GM15510 (cell line): ENCODE measurements at regions not wholly inside any gene's neighbourhood (a gene's known extent, or its start where the extent isn't known, plus 50 kb on each side); places are given as distances from the start of the nearest gene placed in this dataset.

Source experiments
- POLR2A ChIP-seq: IDR thresholded peaks from 3 replicates; pipeline ENCODE4 v1.6.1; 2011; ENCODE audit warnings: borderline replicate concordance; ENCODE audit not compliant: insufficient read length; ENCODE audit errors: extremely low read depth

DNA sequence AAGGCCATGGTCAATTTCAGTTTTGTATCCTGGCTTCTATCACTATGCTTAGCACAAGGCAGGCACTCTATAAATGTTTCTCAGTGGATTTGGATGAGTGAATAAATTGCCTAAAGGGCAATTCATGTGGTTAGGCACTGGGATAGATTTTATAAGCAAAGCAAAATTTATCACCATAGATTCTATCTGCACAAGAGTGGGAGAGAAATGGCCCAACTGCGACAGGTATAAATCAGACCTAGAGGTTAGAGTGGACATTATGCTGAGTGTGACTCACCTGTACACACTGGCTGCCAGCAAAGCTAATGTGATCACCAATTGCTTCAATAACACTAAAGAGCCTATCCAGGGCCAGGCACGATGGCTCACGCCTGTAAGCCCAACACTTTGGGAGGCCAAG, 514.0 kb downstream of the BUD13 start:
- no peak for TF ChIP-seq POLR2A

DNA sequence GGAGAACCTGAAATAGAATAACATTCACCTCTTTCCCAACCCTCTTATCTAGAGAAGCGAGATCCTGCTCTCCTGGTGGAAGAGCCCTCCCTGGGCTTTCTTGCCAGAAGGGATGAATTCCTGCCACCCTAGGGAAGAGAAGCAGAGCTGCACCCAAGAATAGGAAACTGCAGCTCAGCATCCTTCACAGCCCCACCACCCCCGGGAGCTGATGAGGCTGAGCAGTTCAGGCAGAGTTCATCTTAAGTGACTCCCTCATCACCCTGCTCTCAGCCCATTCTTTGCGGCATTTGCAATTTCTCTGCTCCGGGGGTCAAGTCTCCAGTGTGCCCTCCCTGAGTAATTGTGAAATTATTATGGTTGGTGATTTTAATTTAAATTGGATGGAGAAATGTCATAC, 514.9 kb downstream of the BUD13 start:
- no peak for TF ChIP-seq POLR2A

DNA sequence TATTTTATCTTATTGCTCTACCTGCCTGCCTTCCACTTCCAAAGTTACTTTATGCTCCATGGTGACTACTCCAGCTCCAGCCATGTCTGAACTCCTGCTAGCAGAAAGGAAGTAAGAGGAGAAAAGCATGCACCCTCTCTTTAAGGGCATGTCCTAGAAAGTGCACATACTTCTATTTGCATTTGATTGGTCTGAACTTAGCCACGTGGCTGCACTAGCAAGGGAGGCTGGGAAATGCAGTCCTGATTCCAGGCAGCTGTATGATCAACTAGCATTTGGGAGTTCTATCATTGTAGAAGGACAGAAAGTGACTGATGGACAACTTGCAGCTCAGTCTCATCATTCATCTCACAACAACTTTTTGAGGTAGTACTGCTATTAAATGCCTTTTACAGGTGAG, 515.7 kb downstream of the BUD13 start:
- TF ChIP-seq POLR2A = no peak

DNA sequence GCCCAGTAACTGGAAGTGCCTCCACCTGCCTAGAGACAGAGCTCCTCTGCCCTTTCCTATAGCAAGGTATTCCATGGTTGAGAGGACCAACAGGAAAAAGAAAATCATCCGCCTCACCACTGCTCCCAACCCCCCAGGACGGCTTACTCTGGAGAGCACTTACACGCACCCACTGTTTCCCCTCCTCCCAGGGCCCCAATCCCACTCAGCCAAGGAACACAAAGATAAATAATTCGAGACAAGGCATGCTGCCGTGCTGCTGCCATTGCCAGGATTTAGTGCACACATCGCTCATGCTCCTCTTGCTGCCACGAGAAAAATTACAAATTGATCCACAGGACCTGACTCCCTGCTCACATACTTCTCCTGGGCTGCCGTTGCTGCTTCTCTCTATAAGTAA, 516.6 kb downstream of the BUD13 start:
- no peak for TF ChIP-seq POLR2A

DNA sequence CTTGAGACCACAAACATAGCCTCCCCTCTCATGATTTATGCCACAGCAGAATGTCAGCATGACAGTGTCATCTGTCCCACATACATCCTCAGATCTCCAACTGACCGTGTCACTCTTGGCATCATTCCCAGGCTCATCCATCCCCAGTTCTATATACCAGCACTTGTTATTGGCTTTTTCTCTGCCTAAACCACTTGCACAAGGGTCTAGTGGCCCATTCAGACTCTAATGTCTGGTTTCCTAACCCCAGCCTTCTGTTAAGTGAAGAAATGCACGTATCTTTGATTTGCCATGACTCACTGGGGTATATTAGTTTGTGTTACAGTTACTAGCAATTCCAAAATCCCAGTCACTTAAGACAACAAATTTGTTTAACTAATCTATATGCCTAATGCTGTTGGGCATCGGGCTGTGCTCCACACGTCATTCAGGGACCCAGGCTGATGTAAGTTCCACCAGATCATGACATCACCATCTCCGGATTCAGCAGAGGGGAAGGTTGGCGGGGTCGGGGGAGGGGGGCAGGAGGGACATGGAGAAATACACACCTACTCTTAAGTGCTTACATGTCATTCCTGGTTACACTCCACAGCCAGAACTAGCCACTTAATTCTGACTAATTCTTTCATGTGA, 517.4 kb downstream of the BUD13 start:
- no peak for TF ChIP-seq POLR2A

DNA sequence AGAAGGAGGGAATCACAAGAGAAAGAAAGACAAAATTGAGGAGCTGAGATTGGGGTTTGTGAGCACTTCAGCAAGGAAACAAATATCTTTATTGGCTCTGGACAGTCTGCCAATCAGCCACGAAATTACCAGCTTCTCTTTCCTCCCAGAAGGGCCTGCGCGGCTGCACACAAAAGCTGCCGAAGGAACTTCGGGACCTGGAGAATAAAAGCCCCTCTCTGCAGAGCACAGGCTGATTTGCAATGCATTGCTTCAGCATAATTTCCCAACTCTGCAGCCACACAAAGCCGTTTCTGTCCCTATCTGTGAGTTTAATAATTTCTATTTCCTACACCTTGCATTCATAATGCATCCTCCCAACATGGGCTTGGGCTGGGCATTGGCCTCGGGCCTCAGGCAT, 522.6 kb downstream of the BUD13 start:
- no peak for TF ChIP-seq POLR2A

DNA sequence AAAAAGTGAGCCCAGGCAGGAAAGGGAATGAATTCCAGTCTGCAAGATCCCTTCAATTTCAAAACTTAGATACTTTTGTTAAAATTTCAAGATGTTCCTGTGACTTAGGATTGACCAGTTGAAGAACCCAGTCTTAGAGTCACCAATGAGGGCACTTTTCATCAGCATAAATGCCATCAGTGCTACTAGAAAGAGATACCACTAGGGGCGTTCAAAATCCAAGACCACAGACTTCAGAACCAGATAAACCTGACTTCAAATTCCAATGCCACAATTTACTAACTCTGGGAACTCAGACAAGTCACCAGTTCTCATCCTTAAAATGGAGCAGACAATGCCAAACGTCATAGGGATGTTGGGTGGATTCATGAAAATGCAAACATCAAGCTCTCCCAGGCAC, 523.2 kb downstream of the BUD13 start:
- no peak for TF ChIP-seq POLR2A

DNA sequence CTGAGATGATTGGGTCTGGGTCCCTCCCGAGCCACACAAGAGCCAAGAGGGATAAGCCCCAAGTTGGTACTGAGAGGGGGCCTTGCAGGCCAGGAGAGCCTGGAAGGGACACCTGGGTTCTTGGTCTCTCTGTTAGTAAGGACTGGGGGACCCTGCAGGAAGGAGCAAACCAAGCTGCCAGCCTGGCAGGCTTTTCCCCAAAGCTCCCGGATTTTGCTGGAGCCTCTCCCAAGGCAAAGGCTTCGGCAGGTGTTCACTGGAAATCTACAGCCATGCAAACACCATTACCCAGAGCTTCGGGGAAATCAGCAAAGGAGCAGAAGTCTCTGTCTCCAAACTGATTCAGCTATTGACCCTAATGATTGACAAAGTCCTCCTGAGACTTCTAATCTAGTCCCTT, 527.9 kb downstream of the BUD13 start:
- TF ChIP-seq POLR2A = no peak

DNA sequence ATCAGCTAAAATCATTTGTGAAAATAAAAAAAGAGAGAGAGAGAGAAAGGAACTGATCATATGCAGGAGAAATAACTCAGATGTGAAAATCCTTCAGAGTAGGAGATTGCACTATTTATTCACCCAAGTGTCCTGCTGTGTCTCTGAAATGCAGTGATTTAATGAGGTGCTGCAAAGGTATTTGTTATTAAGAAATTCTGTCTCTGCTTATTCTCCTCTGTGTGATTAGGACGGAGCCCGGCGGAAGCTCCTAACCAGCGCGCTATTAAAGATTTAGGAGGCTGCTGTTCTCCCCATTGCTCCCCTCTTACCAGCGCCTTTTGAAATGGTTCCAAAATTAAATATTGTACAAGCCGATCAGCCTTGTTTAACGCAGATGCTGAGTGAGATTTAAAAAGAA, 528.3 kb downstream of the BUD13 start:
- TF ChIP-seq POLR2A = no peak

DNA sequence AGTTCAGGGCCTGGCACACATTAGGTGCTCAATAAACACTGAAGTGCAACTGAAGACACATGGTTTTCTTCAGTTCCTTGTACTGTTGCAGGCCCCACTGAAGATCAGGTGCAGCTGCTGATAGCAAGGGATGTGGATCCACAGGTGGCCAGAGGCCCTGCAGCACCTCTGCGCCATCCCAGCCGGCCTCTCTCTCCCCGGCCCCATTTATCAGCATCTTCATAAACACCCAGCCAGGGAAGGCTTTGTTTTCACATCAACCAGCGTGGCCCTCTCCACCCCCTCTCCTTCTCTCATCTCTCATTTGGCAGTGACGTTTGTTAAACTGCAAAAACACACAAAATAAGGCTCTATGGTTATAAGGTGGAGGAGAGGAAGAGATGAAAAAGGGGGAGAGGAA, 528.8 kb downstream of the BUD13 start:
- TF ChIP-seq POLR2A = no peak

DNA sequence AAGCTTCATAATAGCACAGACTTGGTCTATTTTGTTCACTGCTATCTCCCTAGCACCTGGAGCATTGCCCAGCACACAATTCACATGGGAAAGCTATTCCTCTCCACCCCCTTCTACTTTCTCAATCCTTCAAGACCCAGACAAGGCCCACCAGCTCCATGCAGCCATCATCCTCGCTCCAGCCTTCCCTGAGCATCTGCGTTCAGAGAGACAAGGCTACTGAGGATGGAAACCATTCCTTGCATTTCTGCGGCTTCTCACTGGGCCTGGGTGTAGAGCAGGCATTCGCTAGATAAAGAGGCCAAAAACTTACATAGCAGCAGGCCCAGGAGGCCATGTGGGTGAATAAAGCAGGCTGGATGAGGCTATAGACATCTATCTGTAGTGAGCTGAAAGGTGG, 530.8 kb downstream of the BUD13 start:
- TF ChIP-seq POLR2A = no peak

DNA sequence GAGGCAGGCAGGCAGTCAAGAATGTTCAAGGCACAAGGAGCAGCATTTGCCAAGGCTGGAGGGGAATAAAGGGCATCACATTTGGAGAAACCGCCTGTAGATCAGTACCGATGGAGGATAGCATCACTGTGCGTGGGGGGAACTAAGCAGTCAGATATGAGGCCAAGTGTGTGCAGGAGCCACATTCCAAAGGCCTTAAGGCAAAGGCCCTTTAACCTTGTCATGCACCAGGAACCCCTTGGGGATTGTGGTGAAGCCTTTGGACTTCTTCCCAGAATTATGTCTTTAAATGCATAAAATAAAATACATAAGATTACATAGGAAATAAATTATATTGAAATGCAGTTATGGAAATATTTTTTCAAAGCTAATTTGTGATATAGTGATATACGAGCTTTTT, 532.1 kb downstream of the BUD13 start:
- TF ChIP-seq POLR2A = no peak

DNA sequence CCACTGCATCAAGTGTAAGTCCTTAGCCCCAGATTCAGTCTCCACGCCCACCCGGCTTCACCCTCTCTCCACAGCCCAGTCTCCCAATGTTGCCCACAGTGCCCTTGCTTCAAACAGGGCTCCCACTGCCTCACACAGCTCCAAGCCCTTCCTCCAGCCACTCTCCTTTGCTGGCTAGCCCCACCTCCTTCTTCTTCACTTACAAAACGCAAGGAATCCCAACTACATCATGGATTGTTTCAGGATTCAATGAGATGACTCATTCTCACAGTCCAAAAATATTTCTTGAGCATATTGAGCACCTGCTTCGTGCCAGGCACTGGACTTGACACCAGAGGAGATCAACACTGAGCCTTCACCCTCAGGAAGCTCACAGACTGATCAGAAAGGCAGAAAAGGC, 533.5 kb downstream of the BUD13 start:
- TF ChIP-seq POLR2A = no peak

DNA sequence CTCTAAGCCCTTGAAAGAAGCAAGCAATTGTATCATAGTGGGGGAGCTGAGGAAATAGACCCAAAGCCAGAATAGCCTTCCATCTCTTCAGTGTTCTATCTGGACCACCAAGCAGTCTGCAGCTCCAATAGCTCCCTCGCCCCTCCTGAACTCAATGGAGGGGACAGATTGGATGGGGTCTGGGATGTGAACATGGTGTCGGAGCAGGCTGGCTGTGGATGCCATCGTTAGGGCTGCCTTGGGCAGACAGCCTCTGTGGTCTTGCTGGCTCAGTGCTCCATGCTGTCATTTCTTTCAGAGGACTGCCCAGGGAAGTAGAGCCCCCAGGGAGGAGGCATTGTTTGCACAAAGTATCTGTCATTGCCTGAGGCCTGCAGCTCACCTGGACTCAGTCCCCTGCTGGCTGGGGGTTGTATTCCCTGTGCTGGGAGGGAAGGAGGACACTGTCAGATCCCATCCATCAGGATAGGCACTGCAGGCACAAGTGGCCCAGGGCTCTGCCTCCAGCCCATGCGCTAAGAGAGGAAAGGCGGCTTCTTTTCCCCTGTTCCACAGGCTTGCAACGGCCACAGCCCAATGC, 537.7 kb downstream of the BUD13 start:
- TF ChIP-seq POLR2A = no peak

DNA sequence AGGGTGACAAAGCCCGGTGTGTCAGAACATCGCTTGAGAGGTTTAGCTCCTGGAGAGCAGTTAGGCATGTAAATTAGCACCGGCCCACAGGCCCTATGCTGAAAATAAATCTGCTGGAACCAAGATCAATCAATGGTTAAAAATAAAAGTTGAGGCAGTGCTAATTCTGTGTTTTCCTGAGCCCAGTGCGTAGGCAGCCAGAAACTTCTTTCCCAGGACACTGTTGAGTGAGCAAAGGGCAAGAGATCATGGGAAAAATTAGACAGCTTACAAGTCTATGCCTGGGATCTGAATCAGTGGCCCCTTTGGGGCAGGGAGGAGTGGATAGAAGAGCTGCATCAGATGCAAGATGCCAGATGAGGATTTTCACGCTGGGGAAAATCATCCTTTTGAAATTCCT, 539.2 kb downstream of the BUD13 start:
- no peak for TF ChIP-seq POLR2A

DNA sequence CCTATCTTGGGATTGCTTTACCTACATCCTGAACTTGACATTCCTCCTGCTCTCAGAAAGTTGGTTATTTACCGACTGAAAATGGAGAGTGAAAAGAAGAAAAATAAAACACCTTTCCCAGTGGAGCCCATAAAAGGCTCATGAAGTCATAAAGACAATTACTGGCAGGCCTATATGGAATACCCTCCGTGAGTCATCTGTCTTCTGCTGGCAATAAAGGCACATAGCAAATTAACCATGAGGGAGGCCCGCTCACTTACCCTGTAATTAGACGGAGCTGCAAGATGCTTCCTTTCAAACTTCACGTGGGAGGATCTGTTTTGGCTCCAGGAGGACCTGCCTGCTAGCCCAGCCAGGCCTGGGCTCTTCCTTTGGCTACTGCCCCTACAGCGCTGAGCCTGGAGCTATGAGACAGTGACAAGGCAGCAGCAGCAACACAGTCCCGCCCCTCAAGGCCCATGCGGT, 540.4 kb downstream of the BUD13 start:
- TF ChIP-seq POLR2A = no peak

DNA sequence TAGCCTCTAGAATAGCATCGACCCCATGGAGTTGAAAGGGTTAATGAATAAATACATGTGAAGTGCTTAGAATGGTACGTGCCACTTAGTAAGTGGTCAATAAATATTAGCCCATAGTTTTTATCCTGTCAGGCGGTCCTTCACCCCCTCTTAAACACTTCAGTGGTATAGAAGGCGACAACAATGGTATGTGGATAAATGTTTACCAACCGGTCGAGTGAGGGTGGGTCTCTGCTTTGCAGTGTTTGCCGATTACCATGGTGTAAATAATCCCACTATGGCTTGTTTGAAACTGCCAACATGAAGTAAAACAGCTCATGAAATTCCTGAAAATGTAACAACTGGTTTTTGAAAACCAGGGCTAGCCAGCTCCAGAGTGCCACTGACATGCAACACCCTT, 541.2 kb downstream of the BUD13 start:
- no peak for TF ChIP-seq POLR2A
